ENCODE measurements at regions not wholly inside any gene's neighbourhood (a gene's known extent, or its start where the extent isn't known, plus 50 kb on each side); places are given as distances from the start of the nearest gene placed in this dataset.

GRCh38 chr1:101153692-101154091 lies 83.1 kb upstream of the S1PR1 start:
- TF ChIP-seq, protein P1, sequence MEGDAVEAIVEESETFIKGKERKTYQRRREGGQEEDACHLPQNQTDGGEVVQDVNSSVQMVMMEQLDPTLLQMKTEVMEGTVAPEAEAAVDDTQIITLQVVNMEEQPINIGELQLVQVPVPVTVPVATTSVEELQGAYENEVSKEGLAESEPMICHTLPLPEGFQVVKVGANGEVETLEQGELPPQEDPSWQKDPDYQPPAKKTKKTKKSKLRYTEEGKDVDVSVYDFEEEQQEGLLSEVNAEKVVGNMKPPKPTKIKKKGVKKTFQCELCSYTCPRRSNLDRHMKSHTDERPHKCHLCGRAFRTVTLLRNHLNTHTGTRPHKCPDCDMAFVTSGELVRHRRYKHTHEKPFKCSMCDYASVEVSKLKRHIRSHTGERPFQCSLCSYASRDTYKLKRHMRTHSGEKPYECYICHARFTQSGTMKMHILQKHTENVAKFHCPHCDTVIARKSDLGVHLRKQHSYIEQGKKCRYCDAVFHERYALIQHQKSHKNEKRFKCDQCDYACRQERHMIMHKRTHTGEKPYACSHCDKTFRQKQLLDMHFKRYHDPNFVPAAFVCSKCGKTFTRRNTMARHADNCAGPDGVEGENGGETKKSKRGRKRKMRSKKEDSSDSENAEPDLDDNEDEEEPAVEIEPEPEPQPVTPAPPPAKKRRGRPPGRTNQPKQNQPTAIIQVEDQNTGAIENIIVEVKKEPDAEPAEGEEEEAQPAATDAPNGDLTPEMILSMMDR (IDR thresholded peaks at IDR 0.05; ENCODE audit: low read depth, low read length), result no peak
- TF ChIP-seq EZH2phosphoT487 (IDR thresholded peaks at IDR 0.05; ENCODE audit: low read depth), result no peak
